ENCODE measurements at regions not wholly inside any gene's neighbourhood (a gene's known extent, or its start where the extent isn't known, plus 50 kb on each side); places are given as distances from the start of the nearest gene placed in this dataset.

GRCh38 chr2:120894966-120895365, 159.3 kb downstream of the GLI2 start:
- TF ChIP-seq, protein P1, sequence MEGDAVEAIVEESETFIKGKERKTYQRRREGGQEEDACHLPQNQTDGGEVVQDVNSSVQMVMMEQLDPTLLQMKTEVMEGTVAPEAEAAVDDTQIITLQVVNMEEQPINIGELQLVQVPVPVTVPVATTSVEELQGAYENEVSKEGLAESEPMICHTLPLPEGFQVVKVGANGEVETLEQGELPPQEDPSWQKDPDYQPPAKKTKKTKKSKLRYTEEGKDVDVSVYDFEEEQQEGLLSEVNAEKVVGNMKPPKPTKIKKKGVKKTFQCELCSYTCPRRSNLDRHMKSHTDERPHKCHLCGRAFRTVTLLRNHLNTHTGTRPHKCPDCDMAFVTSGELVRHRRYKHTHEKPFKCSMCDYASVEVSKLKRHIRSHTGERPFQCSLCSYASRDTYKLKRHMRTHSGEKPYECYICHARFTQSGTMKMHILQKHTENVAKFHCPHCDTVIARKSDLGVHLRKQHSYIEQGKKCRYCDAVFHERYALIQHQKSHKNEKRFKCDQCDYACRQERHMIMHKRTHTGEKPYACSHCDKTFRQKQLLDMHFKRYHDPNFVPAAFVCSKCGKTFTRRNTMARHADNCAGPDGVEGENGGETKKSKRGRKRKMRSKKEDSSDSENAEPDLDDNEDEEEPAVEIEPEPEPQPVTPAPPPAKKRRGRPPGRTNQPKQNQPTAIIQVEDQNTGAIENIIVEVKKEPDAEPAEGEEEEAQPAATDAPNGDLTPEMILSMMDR (IDR thresholded peaks at IDR 0.05), result no peak
- no peak for TF ChIP-seq POLR2AphosphoS5 (IDR thresholded peaks at IDR 0.05)

All from stomach (tissue), 4 donors.